DMS153 treated with DMSO at 0.1 percent for 48 hours (cell line): ENCODE measurements at regions not wholly inside any gene's neighbourhood (a gene's known extent, or its start where the extent isn't known, plus 50 kb on each side); places are given as distances from the start of the nearest gene placed in this dataset.
"Not testable (repeated sequence)": the region's sequence is repeated elsewhere in the genome, so short reads cannot be mapped to it uniquely, and the experiment has no call there.

Source experiments
- DNase-seq: peaks from one replicate; lab custom pipeline; 2025; ENCODE audit not compliant: unreplicated experiment; lab: John Stamatoyannopoulos, UW

DNA sequence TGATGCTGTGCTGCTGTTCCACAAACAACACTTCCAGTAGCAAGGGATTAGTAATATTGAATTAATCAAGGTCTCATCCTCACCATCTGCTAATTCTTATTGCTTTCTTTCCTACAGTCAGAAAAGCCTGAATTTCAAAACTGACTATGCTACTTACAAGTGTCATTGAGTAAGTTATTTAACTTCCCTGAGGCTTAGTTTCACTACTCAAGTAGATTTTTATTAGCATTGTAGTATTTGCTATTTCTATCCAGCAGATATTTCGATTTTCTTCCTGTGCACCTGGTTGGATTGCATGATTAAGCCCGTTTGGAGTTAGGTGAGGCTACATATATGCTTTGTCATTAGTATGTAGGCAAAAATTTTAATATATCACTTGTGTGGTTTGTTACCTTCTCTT, 591.5 kb downstream of the TRHDE start:
- DNase-seq, result no peak

- DNase-seq, result no peak
Observed at GRCh38 chr12:72865921-72866320, 593.8 kb downstream of the TRHDE start.

- no peak for DNase-seq
Observed at GRCh38 chr12:72869024-72869423, 596.9 kb downstream of the TRHDE start.

DNA sequence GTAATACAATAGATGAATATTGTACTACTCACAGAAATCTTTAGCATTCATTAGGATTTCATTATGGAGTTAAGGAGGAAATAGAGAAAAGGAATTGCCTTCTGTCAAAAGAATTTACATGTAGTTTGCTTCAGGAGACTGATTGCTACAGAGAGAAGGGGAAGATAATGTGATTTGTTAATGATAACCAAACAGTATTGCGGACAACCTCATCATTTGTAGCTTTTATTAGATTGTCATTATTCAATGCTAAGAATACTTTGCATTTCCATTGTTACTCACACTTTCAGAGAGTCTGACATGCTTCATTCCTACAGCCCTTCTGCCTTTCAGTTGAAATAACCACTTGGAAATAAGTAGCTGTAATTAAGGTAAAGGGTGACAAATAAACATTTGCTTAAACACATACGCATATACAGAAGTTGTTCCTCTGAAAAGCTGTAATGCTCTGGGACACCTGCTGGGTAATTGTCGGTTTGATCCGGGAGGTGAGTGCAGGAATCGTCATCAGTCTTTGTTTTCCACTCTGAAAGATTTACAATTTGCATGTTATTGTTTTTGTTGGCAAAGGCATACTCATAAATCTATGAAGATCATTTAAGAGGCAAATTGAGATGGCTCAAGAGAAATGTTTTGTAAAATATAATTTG, 600.2 kb downstream of the TRHDE start:
- no peak for DNase-seq

DNA sequence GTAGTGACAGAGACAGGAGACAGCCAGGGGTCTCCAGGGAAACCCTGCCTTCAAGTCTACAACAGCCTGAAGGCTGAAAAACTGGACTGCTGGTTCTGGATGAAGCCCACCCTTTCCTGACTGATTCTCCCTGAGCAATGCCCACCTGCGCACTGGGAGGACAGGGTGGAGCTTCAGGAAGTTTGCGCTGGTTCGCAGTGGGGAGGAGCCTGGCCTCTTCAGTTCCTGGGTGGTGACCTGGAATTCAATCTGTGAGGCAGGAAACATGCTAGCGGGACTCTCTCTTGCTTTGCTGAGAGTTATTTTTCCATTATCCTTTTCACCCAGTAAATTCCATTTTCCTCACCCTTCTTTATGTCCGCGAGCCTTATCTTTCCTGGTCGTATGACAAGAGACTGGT, 600.8 kb downstream of the TRHDE start:
- no peak for DNase-seq

GRCh38 chr12:72876092-72876491, 603.9 kb downstream of the TRHDE start:
- no peak for DNase-seq

DNA sequence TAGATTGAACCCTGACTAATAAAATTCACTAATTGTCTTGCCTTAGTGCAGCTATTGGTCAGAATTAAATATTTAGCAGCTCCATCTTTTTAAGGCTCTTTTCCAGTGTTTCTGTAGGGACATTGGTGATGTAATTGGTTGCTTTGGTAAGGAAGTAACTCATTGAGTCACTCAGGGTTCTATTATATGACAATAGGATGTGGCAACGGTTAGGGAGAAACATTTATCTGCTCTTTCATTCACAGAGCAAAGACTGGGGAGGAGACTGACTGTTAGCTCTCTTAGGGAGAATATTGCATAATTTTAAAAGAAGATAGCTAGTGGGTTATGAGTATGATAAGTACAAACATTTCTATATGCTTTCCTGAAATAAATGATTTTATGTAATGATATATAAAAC, 616.5 kb downstream of the TRHDE start:
- no peak for DNase-seq

DNA sequence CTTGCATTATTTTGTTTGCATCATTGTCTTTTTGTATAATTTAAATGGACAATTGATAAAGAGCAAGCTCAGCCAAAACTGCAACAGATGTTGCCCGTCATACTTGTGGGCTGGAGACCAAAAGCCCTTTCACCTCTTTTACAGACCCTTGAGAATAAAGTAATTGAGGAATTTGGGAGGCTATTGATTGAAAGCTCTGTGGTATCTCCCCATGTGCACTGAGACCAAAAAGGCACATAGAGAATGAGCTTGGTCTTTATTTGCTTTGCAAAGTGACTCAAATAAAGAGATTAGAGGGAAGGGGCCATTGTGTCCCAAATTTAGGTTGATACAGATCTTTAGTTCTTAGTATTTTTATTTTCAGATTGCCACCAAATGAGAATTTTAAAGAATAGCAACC, 617.6 kb downstream of the TRHDE start:
- DNase-seq, result no peak

GRCh38 chr12:72901685-72902084, 629.5 kb downstream of the TRHDE start:
- DNase-seq, result no peak

- DNase-seq, result no peak
Observed at GRCh38 chr12:72925716-72926115, 653.5 kb downstream of the TRHDE start.

DNA sequence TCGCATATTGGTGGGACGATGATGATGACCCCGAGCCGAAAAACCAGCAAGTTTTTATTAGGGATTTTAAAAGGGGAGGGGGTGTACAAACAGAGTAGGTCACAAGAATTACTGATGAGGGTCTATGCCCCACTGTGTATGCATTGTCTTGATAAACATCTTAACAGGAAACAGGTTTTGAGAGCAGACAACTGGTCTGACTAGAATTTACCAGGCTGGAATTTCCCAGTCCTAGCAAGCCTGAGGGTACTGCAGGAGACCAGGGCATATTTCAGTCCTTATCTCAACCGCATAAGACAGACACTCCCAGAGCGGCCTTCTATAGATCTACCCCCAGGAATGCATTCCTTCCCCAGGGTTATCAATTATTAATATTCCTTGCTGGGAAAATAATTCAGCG, 659.7 kb downstream of the TRHDE start:
- DNase-seq, result not testable (repeated sequence)

- DNase-seq, result no peak
Observed at GRCh38 chr12:72937486-72937885, 665.3 kb downstream of the TRHDE start.

DNA sequence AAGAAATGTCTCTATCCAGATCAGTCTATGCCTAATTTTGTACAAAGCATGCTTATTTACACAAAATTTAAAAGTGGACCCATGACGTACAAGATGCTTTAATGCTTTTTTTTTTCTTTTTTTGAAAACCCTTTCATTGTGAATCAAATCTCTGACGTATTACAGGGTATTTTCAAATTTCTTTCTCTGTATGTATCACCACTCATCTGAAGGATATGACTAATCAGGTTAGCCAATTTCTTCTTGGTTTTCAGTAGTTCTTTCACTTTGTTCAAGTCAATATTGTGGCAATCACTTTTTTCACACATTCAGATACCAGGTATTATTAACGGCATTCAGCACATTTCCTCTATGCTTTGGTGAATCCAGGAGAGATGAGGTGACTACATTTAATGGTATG, 685.3 kb downstream of the TRHDE start:
- no peak for DNase-seq

GRCh38 chr12:72966684-72967083, 694.5 kb downstream of the TRHDE start:
- no peak for DNase-seq

GRCh38 chr12:72974954-72975555, 702.9 kb downstream of the TRHDE start:
- DNase-seq, result no peak

- DNase-seq, result no peak
Observed at GRCh38 chr12:72978999-72979398, 706.8 kb downstream of the TRHDE start.

DNA sequence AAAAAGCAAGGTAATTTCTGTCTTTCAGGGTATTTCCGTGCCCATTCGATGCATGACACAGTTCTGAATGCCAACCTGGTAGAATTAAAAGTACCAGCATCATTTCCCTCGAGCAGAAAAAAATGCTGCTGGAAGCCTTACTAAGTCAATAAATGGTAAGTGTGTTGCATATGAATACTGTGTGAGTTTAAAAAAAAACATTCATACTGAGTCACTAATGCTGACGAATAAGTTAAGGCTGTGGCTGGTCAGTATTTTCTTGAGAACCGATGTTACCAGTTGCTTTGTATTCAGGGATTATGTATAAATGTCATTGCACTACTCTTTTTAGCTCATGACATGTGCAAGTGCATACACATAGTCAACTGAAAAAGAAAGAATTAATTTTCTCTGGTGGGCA, 710.2 kb downstream of the TRHDE start:
- no peak for DNase-seq

DNA sequence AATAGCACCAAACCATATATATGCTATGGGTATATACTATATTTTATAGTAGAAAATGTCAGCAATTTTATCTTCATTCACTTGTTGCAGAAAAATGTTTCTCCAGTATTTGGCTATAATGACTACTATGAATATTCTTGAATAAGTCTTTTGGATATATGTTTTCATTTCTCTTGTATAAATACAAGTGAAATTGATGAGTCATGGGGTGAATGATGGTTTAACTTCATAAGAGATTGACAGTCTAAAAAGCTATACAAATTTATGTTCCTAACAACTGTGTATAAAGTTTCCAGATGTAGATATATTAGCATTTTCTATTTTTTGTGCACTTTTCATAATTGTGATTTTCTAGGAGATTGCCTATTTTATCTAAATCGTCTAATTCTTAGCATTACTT, 714.8 kb downstream of the TRHDE start:
- DNase-seq, result no peak

- DNase-seq, result no peak
Observed at GRCh38 chr12:72989458-72989947, 717.3 kb downstream of the TRHDE start.

DNA sequence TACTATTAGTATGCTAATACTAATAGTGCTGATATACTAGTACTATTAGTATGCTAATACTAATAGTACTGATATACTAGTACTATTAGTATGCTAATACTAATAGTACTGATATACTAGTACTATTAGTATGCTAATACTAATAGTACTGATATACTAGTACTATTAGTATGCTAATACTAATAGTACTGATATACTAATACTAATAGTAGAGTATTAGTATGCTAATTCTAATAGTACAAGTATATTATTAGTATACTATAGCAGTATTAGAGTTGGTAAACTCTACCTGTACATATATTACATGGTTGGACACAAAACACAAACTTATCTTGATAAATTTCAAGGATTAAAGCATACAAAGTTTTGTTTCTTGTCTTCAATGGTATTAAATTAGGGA, 722.9 kb downstream of the TRHDE start:
- not testable (repeated sequence) for DNase-seq

DNA sequence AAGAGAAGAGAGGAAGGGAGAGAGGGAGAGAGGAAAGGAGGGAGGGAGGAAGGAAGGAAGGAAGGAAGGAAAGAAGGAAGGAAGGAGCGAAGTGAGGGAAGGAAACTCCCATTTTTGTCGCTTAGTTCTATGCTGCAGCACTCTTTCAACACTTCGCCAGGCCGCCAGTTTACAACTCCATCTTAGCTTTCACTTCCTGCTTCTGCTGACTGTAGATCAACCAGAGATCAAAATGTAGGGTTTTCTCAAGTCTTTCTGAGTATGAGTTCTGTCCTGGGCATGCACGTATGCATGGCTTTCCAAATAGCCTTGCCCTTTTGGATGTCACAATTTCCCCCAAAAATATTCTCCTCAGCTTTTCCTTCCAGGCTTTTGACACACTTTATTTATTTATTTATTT, 723.4 kb downstream of the TRHDE start:
- DNase-seq, result no peak

DNA sequence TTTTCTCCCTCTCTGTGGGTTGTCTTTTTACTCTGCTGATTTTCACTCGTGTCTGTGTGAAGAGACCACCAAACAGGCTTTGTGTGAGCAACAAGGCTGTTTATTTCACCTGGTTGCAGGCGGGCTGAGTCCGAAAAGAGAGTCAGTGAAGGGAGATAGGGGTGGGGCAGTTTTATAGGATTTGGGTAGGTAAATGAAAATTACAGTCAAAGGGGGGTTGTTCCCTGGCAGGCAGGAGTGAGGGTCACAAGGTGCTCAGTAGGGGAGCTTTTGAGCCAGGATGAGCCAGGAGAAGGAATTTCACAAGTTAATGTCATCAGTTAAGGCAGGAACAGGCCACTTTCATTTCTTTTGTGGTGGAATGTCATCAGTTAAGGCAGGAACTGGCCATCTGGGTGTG, 729.6 kb downstream of the TRHDE start:
- DNase-seq, result not testable (repeated sequence)

GRCh38 chr12:73002504-73002903, 730.3 kb downstream of the TRHDE start:
- DNase-seq, result not testable (repeated sequence)
